Psoas muscle (tissue), 7 donors: ENCODE measurements at regions not wholly inside any gene's neighbourhood (a gene's known extent, or its start where the extent isn't known, plus 50 kb on each side); places are given as distances from the start of the nearest gene placed in this dataset.

Experiments used
- ATAC-seq, 4 donors: fragments of 200-7000 bp; cut with Tn5 transposase; one replicate each; pipeline ENCODE4 v1.9.1; 2020; ENCODE audit warnings: moderate library complexity in 3 of 4, mild to moderate bottlenecking in 2 of 4
- DNase-seq, 2 donors: peaks; one replicate each; pipeline ENCODE4 v3.0.0-alpha.2; 2020
- H3K27ac ChIP-seq: fragments of 200-600 bp; one replicate; pipeline ENCODE4 v1.8.0; 2022
- H3K27me3 ChIP-seq, 3 donors: fragments of 200-600 bp in 1 of 3; one replicate each; pipeline versions ENCODE4 v1.6.1 to v1.8.0; 2013 to 2022; ENCODE audit warnings: low read length in 2 of 3, mild to moderate bottlenecking in 2 of 3, moderate library complexity in 1 of 3; ENCODE audit not compliant: insufficient read depth in 3 of 3
- H3K36me3 ChIP-seq, 2 donors: fragments of 200-600 bp in 1 of 2; one replicate each; pipeline versions ENCODE4 v1.6.1 to v1.8.0; 2013 to 2022; ENCODE audit warnings: low read depth in 1 of 2, mild to moderate bottlenecking in 1 of 2, moderate library complexity in 1 of 2; ENCODE audit not compliant: insufficient read depth in 1 of 2
- H3K4me1 ChIP-seq: fragments of 200-600 bp; one replicate; pipeline ENCODE4 v1.8.0; 2022
- H3K4me3 ChIP-seq: fragments of 200-600 bp; one replicate; pipeline ENCODE4 v1.8.0; 2022; ENCODE audit warnings: mild to moderate bottlenecking
- H3K9me3 ChIP-seq: fragments of 200-600 bp; one replicate; pipeline ENCODE4 v1.8.0; 2022
- WGBS, 3 donors: extraction: QIAGEN DNeasy Blood & Tissue Kit; methylation state at CpG; one replicate each; pipeline versions ENCODE4 v1.1.6 to v1.1.7; 2013; 5-methylcytosine and 5-hydroxymethylcytosine counted together
- intact Hi-C, 2 donors: fragments of 100-400 bp; cut with DNase I; formaldehyde crosslinking; loops; one replicate each; pipeline versions ENCODE4 v1.11.0 to v1.14.2; 2022
- TF ChIP-seq, protein P1 (sequence below): fragments of 200-600 bp; IDR thresholded peaks from one replicate; pipeline ENCODE4 v1.8.0; 2022; ENCODE audit warnings: antibody characterized with exemption
- donor health status: healthy with polysubstance abuse.
- donor health status: DM: no; HTN: no; CAD: no; lungs with moderate emphysema.
- donor health status: Bipolar disorder and iron deficiency.
- donor health status: healthy.
- donor health status: DM: yes; HTN: yes; CAD: no.
- donor health status: DM: no; HTN: no; CAD: no.
- donor health status: DM: yes; HTN: yes; CAD: no.

GRCh38 chr15:61556037-61556648, 327.0 kb upstream of the RORA start:
- 70 to 78% (median 76%) methylated on average over 5 of the region's 5 CpGs for WGBS, 3 donors
- H3K9me3 ChIP-seq: no peaks in the 10 kb centered on the region
- no peak for ATAC-seq
- no peak overlapping the region for H3K4me3 ChIP-seq
- TF ChIP-seq, protein P1, sequence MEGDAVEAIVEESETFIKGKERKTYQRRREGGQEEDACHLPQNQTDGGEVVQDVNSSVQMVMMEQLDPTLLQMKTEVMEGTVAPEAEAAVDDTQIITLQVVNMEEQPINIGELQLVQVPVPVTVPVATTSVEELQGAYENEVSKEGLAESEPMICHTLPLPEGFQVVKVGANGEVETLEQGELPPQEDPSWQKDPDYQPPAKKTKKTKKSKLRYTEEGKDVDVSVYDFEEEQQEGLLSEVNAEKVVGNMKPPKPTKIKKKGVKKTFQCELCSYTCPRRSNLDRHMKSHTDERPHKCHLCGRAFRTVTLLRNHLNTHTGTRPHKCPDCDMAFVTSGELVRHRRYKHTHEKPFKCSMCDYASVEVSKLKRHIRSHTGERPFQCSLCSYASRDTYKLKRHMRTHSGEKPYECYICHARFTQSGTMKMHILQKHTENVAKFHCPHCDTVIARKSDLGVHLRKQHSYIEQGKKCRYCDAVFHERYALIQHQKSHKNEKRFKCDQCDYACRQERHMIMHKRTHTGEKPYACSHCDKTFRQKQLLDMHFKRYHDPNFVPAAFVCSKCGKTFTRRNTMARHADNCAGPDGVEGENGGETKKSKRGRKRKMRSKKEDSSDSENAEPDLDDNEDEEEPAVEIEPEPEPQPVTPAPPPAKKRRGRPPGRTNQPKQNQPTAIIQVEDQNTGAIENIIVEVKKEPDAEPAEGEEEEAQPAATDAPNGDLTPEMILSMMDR: no peak
- H3K27me3 ChIP-seq: no peaks in the 10 kb centered on the region
- H3K36me3 ChIP-seq: no peaks in the 10 kb centered on the region
- peaks cover 4% of the 10 kb centered on the region for H3K4me1 ChIP-seq
- intact Hi-C loops: no loop called here
- DNase-seq: no peak
- no peak overlapping the region for H3K27ac ChIP-seq

DNA sequence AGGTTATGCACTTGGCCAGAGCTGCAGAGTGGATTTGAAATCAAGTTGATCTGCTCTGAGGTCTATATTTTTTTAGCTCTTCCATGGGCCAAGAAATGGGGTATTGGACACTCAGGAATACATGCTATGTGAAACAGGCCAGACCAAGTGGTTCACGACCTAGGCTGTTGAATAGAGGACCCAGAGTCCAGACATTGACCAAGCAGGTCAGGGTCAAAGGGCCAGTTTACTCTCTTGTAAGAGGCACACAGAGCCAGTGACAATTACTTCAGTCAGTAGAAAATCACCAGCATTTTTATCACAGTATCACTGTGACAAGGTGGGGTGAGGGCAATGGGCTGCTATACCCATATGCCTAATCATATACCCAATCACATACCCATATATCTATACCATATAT, 320.6 kb upstream of the RORA start:
- Histone ChIP-seq H3K4me1 (no peaks in the 10 kb centered on the region), H3K27me3 (no peaks in the 10 kb centered on the region), H3K4me3 (no peak overlapping the region), H3K27ac (no peak overlapping the region), H3K9me3 (no peaks in the 10 kb centered on the region), H3K36me3 (no peaks in the 10 kb centered on the region)
- no peak for DNase-seq
- TF ChIP-seq, protein P1: no peak
- intact Hi-C loops: no loop called here
- WGBS, 3 donors: 59 to 79% (median 62%) methylated on average over 1 of the region's 1 CpG
- ATAC-seq: no peak

GRCh38 chr15:61545763-61546162, 316.7 kb upstream of the RORA start:
- ATAC-seq (no peak), DNase-seq (no peak)
- H3K36me3 ChIP-seq: no peaks in the 10 kb centered on the region
- no peak overlapping the region for H3K4me3 ChIP-seq
- H3K9me3 ChIP-seq: no peaks in the 10 kb centered on the region
- intact Hi-C loops: no loop called here
- no peaks in the 10 kb centered on the region for H3K27me3 ChIP-seq
- TF ChIP-seq, protein P1: no peak
- WGBS, 3 donors: 65 to 72% (median 70%) methylated on average over 5 of the region's 5 CpGs
- H3K27ac ChIP-seq: no peak overlapping the region
- no peaks in the 10 kb centered on the region for H3K4me1 ChIP-seq

DNA sequence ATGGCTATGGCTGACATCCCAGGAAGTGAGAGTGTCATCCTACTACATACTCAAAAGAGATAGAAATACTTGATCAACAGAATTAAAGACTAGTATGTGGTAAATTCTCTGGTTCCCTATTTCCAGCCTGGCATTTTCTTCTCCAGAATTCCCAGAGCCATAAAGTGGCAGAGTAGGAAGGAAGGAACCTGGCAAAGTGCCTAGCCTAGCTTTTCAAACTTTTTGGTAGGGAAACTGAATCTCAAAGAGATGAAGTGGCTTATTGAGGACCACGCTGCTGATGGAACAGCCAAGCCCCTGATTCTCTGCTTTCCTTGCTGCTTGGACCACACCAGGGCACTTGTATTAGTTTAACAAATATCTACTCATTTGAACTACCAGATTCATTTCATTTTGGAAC, 312.4 kb upstream of the RORA start:
- H3K4me3 ChIP-seq: no peak overlapping the region
- H3K27ac ChIP-seq: no peak overlapping the region
- H3K9me3 ChIP-seq: no peaks in the 10 kb centered on the region
- intact Hi-C loops: no loop called here
- no peaks in the 10 kb centered on the region for H3K36me3 ChIP-seq
- no peak for DNase-seq
- no peaks in the 10 kb centered on the region for H3K4me1 ChIP-seq
- no peak for ATAC-seq
- TF ChIP-seq, protein P1: no peak
- no peaks in the 10 kb centered on the region for H3K27me3 ChIP-seq
- WGBS, 3 donors: 87 to 92% (median 92%) methylated on average over 1 of the region's 1 CpG

GRCh38 chr15:61537337-61537736, 308.2 kb upstream of the RORA start:
- no peak for DNase-seq
- no peak for ATAC-seq
- no peaks in the 10 kb centered on the region for H3K27me3 ChIP-seq
- TF ChIP-seq, protein P1: no peak
- no peaks in the 10 kb centered on the region for H3K9me3 ChIP-seq
- intact Hi-C loops: loop anchor here in 1 of 2 donors (10.0 kb wide), 1 partner anchor 297 kb away; no protein-coding TSS in a partner anchor
- no peak overlapping the region for H3K4me3 ChIP-seq
- no peaks in the 10 kb centered on the region for H3K36me3 ChIP-seq
- no peak overlapping the region for H3K27ac ChIP-seq
- WGBS, 3 donors: 61 to 65% (median 64%) methylated on average over 3 of the region's 3 CpGs
- no peaks in the 10 kb centered on the region for H3K4me1 ChIP-seq
